GM23338 (cell line): ENCODE measurements at regions not wholly inside any gene's neighbourhood (a gene's known extent, or its start where the extent isn't known, plus 50 kb on each side); places are given as distances from the start of the nearest gene placed in this dataset.

Experiments used
- ATAC-seq: fragments of 200-7000 bp; cut with Tn5 transposase; 3 replicates; pipeline ENCODE4 v1.9.1; 2020
- DNase-seq: peaks from one replicate; pipeline ENCODE4 v3.0.0-alpha.2; 2015; ENCODE audit warnings: low spot score
- H2AFZ ChIP-seq: fragments of 200-600 bp; sonication (generic); 2 replicates; pipeline ENCODE4 v1.8.0; 2016; ENCODE audit warnings: antibody characterized with exemption, mild to moderate bottlenecking, moderate library complexity
- H3F3A ChIP-seq: fragments of 200-600 bp; sonication (generic); replicated peaks from 2 replicates; pipeline ENCODE4 v1.8.0; 2017; ENCODE audit warnings: antibody characterized with exemption, mixed run types, low read depth
- H3K27ac ChIP-seq: fragments of 200-600 bp; sonication (generic); 2 replicates; pipeline ENCODE4 v1.6.1; 2016; ENCODE audit warnings: low read depth
- H3K27me3 ChIP-seq: fragments of 200-600 bp; sonication (generic); 2 replicates; pipeline ENCODE4 v1.8.0; 2016; ENCODE audit warnings: mild to moderate bottlenecking, mixed run types, moderate library complexity; ENCODE audit not compliant: insufficient read depth
- H3K36me3 ChIP-seq: fragments of 200-600 bp; sonication (generic); 2 replicates; pipeline ENCODE4 v1.8.0; 2016; ENCODE audit warnings: mild to moderate bottlenecking; ENCODE audit not compliant: insufficient read depth
- H3K4me1 ChIP-seq: fragments of 200-600 bp; sonication (generic); 2 replicates; pipeline ENCODE4 v1.8.0; 2016; ENCODE audit warnings: mild to moderate bottlenecking, moderate library complexity; ENCODE audit not compliant: insufficient read depth
- H3K4me2 ChIP-seq: fragments of 200-600 bp; sonication (generic); 2 replicates; pipeline ENCODE4 v1.7.1; 2017; ENCODE audit warnings: mixed run types
- H3K4me3 ChIP-seq: fragments of 200-600 bp; sonication (generic); 2 replicates; pipeline ENCODE4 v1.6.1; 2016; ENCODE audit warnings: mixed run types
- H3K79me2 ChIP-seq: fragments of 200-600 bp; sonication (generic); replicated peaks from 2 replicates; pipeline ENCODE4 v1.8.0; 2017; ENCODE audit warnings: mild to moderate bottlenecking; ENCODE audit not compliant: insufficient read depth
- H3K9me2 ChIP-seq: fragments of 200-600 bp; sonication (generic); 2 replicates; pipeline ENCODE4 v1.8.0; 2017; ENCODE audit not compliant: insufficient read depth
- H4K20me1 ChIP-seq: fragments of 200-600 bp; sonication (generic); replicated peaks from 2 replicates; pipeline ENCODE4 v1.8.0; 2017; ENCODE audit warnings: mild to moderate bottlenecking; ENCODE audit not compliant: insufficient read depth
- H3K27ac Mint-ChIP-seq: 2 replicates; pipeline ENCODE4 v1.8.0; 2020; ENCODE audit warnings: inconsistent platforms, mild to moderate bottlenecking, moderate library complexity, mixed read lengths
- H3K27me3 Mint-ChIP-seq: 3 replicates; pipeline ENCODE4 v1.8.0; 2022; ENCODE audit warnings: low read depth, mild to moderate bottlenecking, moderate library complexity, mixed read lengths, inconsistent platforms; ENCODE audit not compliant: insufficient read depth, poor library complexity
- H3K36me3 Mint-ChIP-seq: 3 replicates; pipeline ENCODE4 v1.8.0; 2021; ENCODE audit warnings: low read depth, mild to moderate bottlenecking, inconsistent platforms, moderate library complexity, mixed read lengths
- H3K4me1 Mint-ChIP-seq: 3 replicates; pipeline ENCODE4 v1.8.0; 2020; ENCODE audit warnings: mild to moderate bottlenecking, inconsistent platforms, mixed read lengths
- H3K4me3 Mint-ChIP-seq: 3 replicates; pipeline ENCODE4 v1.8.0; 2021; ENCODE audit warnings: moderate library complexity, mild to moderate bottlenecking, inconsistent platforms, mixed read lengths
- H3K9me3 Mint-ChIP-seq: 3 replicates; pipeline ENCODE4 v1.8.0; 2020; ENCODE audit warnings: moderate library complexity, mild to moderate bottlenecking, inconsistent platforms, mixed read lengths
- CREB1 ChIP-seq: fragments of 250-450 bp; sonication (Bioruptor Pico); IDR thresholded peaks from 2 replicates; pipeline ENCODE4 v1.5.0; 2020; ENCODE audit warnings: low read depth, mild to moderate bottlenecking, moderate library complexity
- ETS1 ChIP-seq: IDR thresholded peaks from 2 replicates; pipeline ENCODE4 v1.6.1; 2016; ENCODE audit warnings: antibody characterized with exemption
- EZH2phosphoT487 ChIP-seq: fragments of 200-600 bp; sonication (generic); IDR thresholded peaks from one replicate; pipeline ENCODE4 v1.8.1; 2018; ENCODE audit warnings: antibody characterized with exemption; ENCODE audit not compliant: unreplicated experiment
- JUNB ChIP-seq: IDR thresholded peaks from one replicate; pipeline ENCODE4 v1.6.1; 2016; ENCODE audit warnings: antibody characterized with exemption; ENCODE audit not compliant: unreplicated experiment
- NANOG ChIP-seq: IDR thresholded peaks from 2 replicates; pipeline ENCODE4 v1.6.1; 2016; ENCODE audit warnings: antibody characterized with exemption, borderline replicate concordance
- POLR2AphosphoS5 ChIP-seq: IDR thresholded peaks from 2 replicates; pipeline ENCODE4 v1.6.1; 2016; ENCODE audit warnings: antibody characterized with exemption, low read depth
- REST ChIP-seq: IDR thresholded peaks from one replicate; pipeline ENCODE4 v1.6.1; 2018; ENCODE audit warnings: antibody characterized with exemption; ENCODE audit not compliant: unreplicated experiment
- ZNF114 ChIP-seq: fragments of 250-450 bp; sonication (Bioruptor Pico); IDR thresholded peaks from 2 replicates; pipeline ENCODE4 v1.5.0; 2020; ENCODE audit warnings: mild to moderate bottlenecking, moderate library complexity
- ZNF331 ChIP-seq: fragments of 250-450 bp; sonication (Bioruptor Pico); IDR thresholded peaks from 2 replicates; pipeline ENCODE4 v1.5.0; 2020; ENCODE audit warnings: low read depth, mild to moderate bottlenecking, moderate library complexity
- ZNF462 ChIP-seq: fragments of 250-450 bp; sonication (Bioruptor Pico); IDR thresholded peaks from 2 replicates; pipeline ENCODE4 v1.5.0; 2020; ENCODE audit warnings: mild to moderate bottlenecking, moderate library complexity

GRCh38 chr4:181702864-181703495, 540.2 kb upstream of the TENM3 start:
- Histone ChIP-seq H3K36me3 (no peaks in the 10 kb centered on the region), H3K27ac (no peak overlapping the region), H3K4me1 (no peaks in the 10 kb centered on the region), H3F3A (no peaks in the 10 kb centered on the region), H2AFZ (peak overlapping the region; percentile 3; the same call in 1 of the 2 replicates), H3K9me2 (no peaks in the 10 kb centered on the region), H3K4me3 (no peak overlapping the region), H3K4me2 (no peak overlapping the region), H3K79me2 (no peaks in the 10 kb centered on the region), H4K20me1 (no peaks in the 10 kb centered on the region), H3K27me3 (no peaks in the 10 kb centered on the region)
- TF ChIP-seq JUNB (no peak), ETS1 (no peak), EZH2phosphoT487 (no peak), POLR2AphosphoS5 (no peak), ZNF462 (no peak), NANOG (no peak), CREB1 (no peak), REST (no peak), ZNF331 (CRISPR knock-in tag) (no peak), ZNF114 (no peak)
- no peak for ATAC-seq
- Mint-ChIP-seq H3K4me1 (no peaks in the 10 kb centered on the region), H3K27ac (no peak overlapping the region), H3K27me3 (no peaks in the 10 kb centered on the region), H3K36me3 (no peaks in the 10 kb centered on the region), H3K4me3 (no peak overlapping the region), H3K9me3 (no peaks in the 10 kb centered on the region)
- DNase-seq: no peak
